ENCODE measurements at regions not wholly inside any gene's neighbourhood (a gene's known extent, or its start where the extent isn't known, plus 50 kb on each side); places are given as distances from the start of the nearest gene placed in this dataset.

GRCh38 chr14:83992857-83993256, 1537.1 kb upstream of the FLRT2 start:
- TF ChIP-seq EP300 (IDR thresholded peaks at IDR 0.05) (no peak), CTCF (IDR thresholded peaks at IDR 0.05) (no peak), POLR2A (IDR thresholded peaks at IDR 0.05) (no peak)

Data from sigmoid colon (tissue), 4 donors.